Natural killer cell (primary cell): ENCODE measurements at regions not wholly inside any gene's neighbourhood (a gene's known extent, or its start where the extent isn't known, plus 50 kb on each side); places are given as distances from the start of the nearest gene placed in this dataset.
"Not testable (repeated sequence)": the region's sequence is repeated elsewhere in the genome, so short reads cannot be mapped to it uniquely, and the experiment has no call there.

Experiments used
- ATAC-seq, 3 donors: fragments of 150-1000 bp in 2 of 3; fragments of 200-7000 bp in 1 of 3; cut with Tn5 transposase; 1 replicate in 1 of 3; 2 replicates in 2 of 3; pipeline ENCODE4 v1.10.0; 2021; ENCODE audit warnings: mild to moderate bottlenecking in 2 of 3, moderate library complexity in 2 of 3
- DNase-seq, 2 donors: peaks; one replicate each; pipeline versions ENCODE4 v3.0.0 to v3.0.0-alpha.2; 2013 to 2021; ENCODE audit warnings: mixed read lengths in 1 of 2
- H3K27ac ChIP-seq: one replicate; pipeline ENCODE4 v1.5.1; 2013; ENCODE audit warnings: mild to moderate bottlenecking, low read length
- H3K27me3 ChIP-seq: one replicate; pipeline ENCODE4 v1.6.1; 2013; ENCODE audit warnings: low read length; ENCODE audit not compliant: control insufficient read depth, insufficient read depth
- H3K36me3 ChIP-seq: one replicate; pipeline ENCODE4 v1.6.1; 2013; ENCODE audit warnings: low read length; ENCODE audit not compliant: control insufficient read depth, insufficient read depth
- H3K4me1 ChIP-seq: one replicate; pipeline ENCODE4 v1.6.1; 2013; ENCODE audit warnings: low read length; ENCODE audit not compliant: control insufficient read depth, insufficient read depth
- H3K4me3 ChIP-seq: one replicate; pipeline ENCODE4 v1.5.1; 2013; ENCODE audit warnings: low read length
- H3K9me3 ChIP-seq: one replicate; pipeline ENCODE4 v1.6.1; 2013; ENCODE audit warnings: low read length; ENCODE audit not compliant: control insufficient read depth, insufficient read depth
- H3K27ac Mint-ChIP-seq, 2 donors: one replicate each; pipeline ENCODE4 v1.8.0; 2022; ENCODE audit warnings: mild to moderate bottlenecking in 2 of 2, mixed read lengths in 2 of 2, moderate library complexity in 1 of 2
- H3K27me3 Mint-ChIP-seq, 2 donors: one replicate each; pipeline ENCODE4 v1.8.0; 2022; ENCODE audit warnings: low read depth in 2 of 2, mixed read lengths in 2 of 2
- H3K36me3 Mint-ChIP-seq: one replicate; pipeline ENCODE4 v1.8.0; 2022; ENCODE audit warnings: mixed read lengths
- H3K4me1 Mint-ChIP-seq, 2 donors: one replicate each; pipeline ENCODE4 v1.8.0; 2022; ENCODE audit warnings: mixed read lengths in 2 of 2
- H3K4me3 Mint-ChIP-seq: one replicate; pipeline ENCODE4 v1.8.0; 2022; ENCODE audit warnings: mild to moderate bottlenecking, moderate library complexity, mixed read lengths
- H3K9me3 Mint-ChIP-seq, 2 donors: one replicate each; pipeline ENCODE4 v1.8.0; 2022; ENCODE audit warnings: mixed read lengths in 2 of 2
- CTCF ChIP-seq: fragments of 200-600 bp; IDR thresholded peaks from one replicate; pipeline ENCODE4 v1.8.0; 2022; ENCODE audit warnings: antibody characterized with exemption
- WGBS: methylation state at CpG from one replicate; pipeline ENCODE4 v1.1.7; 2013; ENCODE audit warnings: missing lambda C conversion rate; ENCODE audit not compliant: insufficient coverage; 5-methylcytosine and 5-hydroxymethylcytosine counted together
- intact Hi-C: fragments of 100-400 bp; cut with micrococcal nuclease; formaldehyde crosslinking; loops from one replicate; pipeline ENCODE4 v1.14.2; 2022

- WGBS, result no CpG with 5 or more reads among the region's 2 CpGs
- DNase-seq (no peak), ATAC-seq (no peak)
- H3K9me3 Mint-ChIP-seq, result peaks cover 10 to 28% of the 10 kb centered on the region in 2 donors
- H3K27ac Mint-ChIP-seq, result no peak overlapping the region
- Histone ChIP-seq H3K4me1 (no peaks in the 10 kb centered on the region), H3K4me3 (no peak overlapping the region), H3K27ac (no peak overlapping the region), H3K9me3 (peaks cover 8% of the 10 kb centered on the region), H3K36me3 (no peaks in the 10 kb centered on the region), H3K27me3 (no peaks in the 10 kb centered on the region)
- H3K4me3 Mint-ChIP-seq, result no peak overlapping the region
- TF ChIP-seq CTCF, result no peak
- no peaks in the 10 kb centered on the region for H3K36me3 Mint-ChIP-seq
- H3K27me3 Mint-ChIP-seq, result no peaks in the 10 kb centered on the region
- no peaks in the 10 kb centered on the region for H3K4me1 Mint-ChIP-seq
- intact Hi-C loops, result no loop called here
Measured at GRCh38 chr6:78746457-78746856, 120.9 kb upstream of the IRAK1BP1 start.

DNA sequence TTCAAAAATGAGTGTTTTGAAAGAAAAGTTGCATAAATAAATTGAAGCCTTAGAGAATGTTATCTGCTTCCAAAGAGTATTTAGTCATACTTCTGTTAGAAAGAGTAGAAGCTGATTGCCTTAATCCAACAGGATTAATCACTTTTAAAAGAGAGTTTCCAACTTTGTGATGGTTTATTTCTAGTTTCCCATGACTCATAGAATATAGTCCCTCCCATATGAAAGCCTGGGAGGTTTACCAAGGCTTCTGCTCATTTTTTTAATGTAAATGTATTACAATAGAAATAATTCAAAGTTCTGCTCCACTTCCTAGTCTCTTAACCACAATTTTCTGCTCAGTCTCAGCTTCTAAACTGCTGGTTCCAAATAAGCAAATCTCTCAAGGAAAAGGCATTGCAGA, 118.0 kb upstream of the IRAK1BP1 start:
- Mint-ChIP-seq H3K36me3 (no peaks in the 10 kb centered on the region), H3K27me3 (no peaks in the 10 kb centered on the region), H3K4me1 (no peaks in the 10 kb centered on the region), H3K27ac (no peak overlapping the region), H3K9me3 (peaks cover 3 to 28% of the 10 kb centered on the region in 2 donors), H3K4me3 (no peak overlapping the region)
- Histone ChIP-seq H3K36me3 (no peaks in the 10 kb centered on the region), H3K27me3 (no peaks in the 10 kb centered on the region), H3K4me1 (no peaks in the 10 kb centered on the region), H3K27ac (no peak overlapping the region), H3K9me3 (peaks cover 11% of the 10 kb centered on the region), H3K4me3 (no peak overlapping the region)
- no peak for TF ChIP-seq CTCF
- ATAC-seq (no peak), DNase-seq (no peak)
- intact Hi-C loops, result no loop called here

- H3K4me3 ChIP-seq, H3K4me3 Mint-ChIP-seq, H3K27me3 ChIP-seq, H3K9me3 ChIP-seq, intact Hi-C loops, H3K27ac Mint-ChIP-seq, H3K36me3 Mint-ChIP-seq, DNase-seq, ATAC-seq, H3K27ac ChIP-seq, H3K4me1 ChIP-seq, H3K36me3 ChIP-seq, H3K4me1 Mint-ChIP-seq, H3K27me3 Mint-ChIP-seq: not testable (repeated sequence)
- 80% methylated on average over 13 of the region's 13 CpGs for WGBS
- peaks cover 15 to 28% of the 10 kb centered on the region in 2 donors for H3K9me3 Mint-ChIP-seq
Measured at GRCh38 chr6:78758297-78758798, 109.0 kb upstream of the IRAK1BP1 start.

DNA sequence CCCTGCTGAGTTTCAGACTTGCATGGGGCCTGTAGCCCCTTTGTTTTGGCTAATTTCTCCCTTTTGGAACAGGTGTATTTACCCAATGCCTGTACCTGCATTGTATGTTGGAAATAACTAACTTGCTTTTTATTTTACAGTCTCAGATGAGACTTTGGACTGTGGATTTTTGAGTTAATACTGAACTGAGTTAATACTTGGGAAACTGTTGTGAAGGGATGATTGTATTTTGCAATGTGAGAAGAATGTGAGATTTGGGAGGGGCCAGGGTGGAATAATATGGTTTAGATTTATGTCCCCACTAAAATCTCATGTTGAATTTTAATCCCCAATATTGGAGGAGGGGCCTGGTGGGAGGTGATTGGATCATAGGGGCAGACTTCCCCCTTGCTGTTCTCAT, 99.1 kb upstream of the IRAK1BP1 start:
- no peaks in the 10 kb centered on the region for H3K36me3 ChIP-seq
- Mint-ChIP-seq H3K9me3 (peaks cover 7 to 11% of the 10 kb centered on the region in 2 donors), H3K27ac (no peak overlapping the region), H3K27me3 (no peaks in the 10 kb centered on the region), H3K4me3 (no peak overlapping the region), H3K36me3 (no peaks in the 10 kb centered on the region), H3K4me1 (no peaks in the 10 kb centered on the region)
- no peak for TF ChIP-seq CTCF
- no peaks in the 10 kb centered on the region for H3K4me1 ChIP-seq
- H3K4me3 ChIP-seq, result no peak overlapping the region
- DNase-seq, result no peak
- no peaks in the 10 kb centered on the region for H3K9me3 ChIP-seq
- intact Hi-C loops, result no loop called here
- H3K27ac ChIP-seq, result no peak overlapping the region
- H3K27me3 ChIP-seq, result no peaks in the 10 kb centered on the region
- no peak for ATAC-seq
